GM19240 (cell line): ENCODE measurements at regions not wholly inside any gene's neighbourhood (a gene's known extent, or its start where the extent isn't known, plus 50 kb on each side); places are given as distances from the start of the nearest gene placed in this dataset.

Experiments used
- DNase-seq: peaks from one replicate; pipeline ENCODE4 v3.0.0; 2011; ENCODE audit warnings: low spot score; ENCODE audit not compliant: insufficient read length

GRCh38 chrX:149992918-149993317, 54.6 kb upstream of the EOLA2 start:
- no peak for DNase-seq

GRCh38 chrX:149993989-149994388, 55.7 kb upstream of the EOLA2 start:
- DNase-seq, result no peak

DNA sequence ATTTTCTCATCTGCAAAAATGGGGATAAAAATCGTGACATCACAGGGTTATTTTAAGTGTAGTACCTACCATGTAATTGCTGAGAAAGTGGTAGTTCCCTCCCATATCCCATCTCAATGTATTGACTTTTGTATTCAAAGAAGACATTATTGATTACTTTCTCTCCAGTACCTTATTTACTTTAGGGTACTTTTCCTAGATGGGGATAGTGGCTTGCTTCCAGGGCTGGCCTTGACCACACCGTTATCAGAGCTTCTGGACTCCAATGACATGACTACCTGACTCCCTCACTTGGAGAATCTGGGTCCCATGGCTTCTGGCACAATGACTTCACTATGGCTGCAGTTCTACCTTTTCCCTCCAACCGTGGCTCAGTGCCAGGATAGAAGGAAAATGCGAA, 58.2 kb upstream of the EOLA2 start:
- no peak for DNase-seq

GRCh38 chrX:150005027-150005426, 66.7 kb upstream of the EOLA2 start:
- no peak for DNase-seq

DNA sequence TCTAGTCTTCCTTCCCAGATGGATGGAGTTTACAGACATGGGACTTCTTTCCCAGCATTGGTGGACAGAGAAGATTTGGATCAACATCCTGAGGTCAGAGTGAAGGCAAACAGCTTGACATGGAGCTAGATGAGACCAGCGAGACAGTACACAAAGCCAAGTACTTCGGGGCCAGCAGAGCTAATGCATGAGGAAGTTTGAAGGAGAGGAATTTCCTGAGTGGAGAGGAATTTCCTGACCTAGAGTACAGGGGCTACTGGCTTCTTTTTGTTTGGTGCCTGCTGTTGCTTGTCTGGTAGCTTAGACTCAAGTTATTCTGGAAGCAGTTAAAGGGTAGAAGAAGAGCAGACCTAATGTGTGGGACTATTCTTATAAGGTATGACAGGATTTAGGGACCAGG, 69.1 kb upstream of the EOLA2 start:
- no peak for DNase-seq

- DNase-seq, result no peak
These were observed 74.5 kb upstream of the EOLA2 start for GRCh38 chrX:150012647-150013381.

- no peak for DNase-seq
These were observed 76.2 kb upstream of the EOLA2 start for GRCh38 chrX:150014525-150014924.

DNA sequence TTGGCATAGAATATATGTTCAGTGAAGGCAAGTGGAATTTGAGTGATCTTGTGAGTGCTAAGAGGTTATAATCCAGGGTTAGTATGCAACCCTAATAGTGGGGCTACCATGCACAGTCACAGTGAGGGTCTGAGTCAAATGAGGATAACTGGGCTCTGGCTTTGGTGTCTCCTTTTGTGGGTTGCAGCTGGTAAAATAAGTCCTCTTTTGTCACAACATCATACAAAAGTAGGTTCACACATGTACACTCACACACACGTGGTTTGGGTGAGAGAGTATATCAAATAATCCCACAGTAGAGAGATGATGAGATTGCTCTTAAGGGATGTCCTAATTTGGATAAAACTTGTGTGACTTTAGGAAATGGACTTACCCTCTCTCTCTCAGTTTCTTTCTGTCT, 79.6 kb upstream of the EOLA2 start:
- no peak for DNase-seq

- DNase-seq, result no peak
These were observed 80.7 kb upstream of the EOLA2 start for GRCh38 chrX:150018931-150019361.

GRCh38 chrX:150028692-150029091, 90.4 kb upstream of the EOLA2 start:
- no peak for DNase-seq

GRCh38 chrX:150032742-150033141, 94.5 kb upstream of the EOLA2 start:
- DNase-seq, result no peak

GRCh38 chrX:150034788-150035187, 96.5 kb upstream of the EOLA2 start:
- DNase-seq, result no peak

- no peak for DNase-seq
These were observed 97.2 kb upstream of the EOLA2 start for GRCh38 chrX:150035531-150035930.

DNA sequence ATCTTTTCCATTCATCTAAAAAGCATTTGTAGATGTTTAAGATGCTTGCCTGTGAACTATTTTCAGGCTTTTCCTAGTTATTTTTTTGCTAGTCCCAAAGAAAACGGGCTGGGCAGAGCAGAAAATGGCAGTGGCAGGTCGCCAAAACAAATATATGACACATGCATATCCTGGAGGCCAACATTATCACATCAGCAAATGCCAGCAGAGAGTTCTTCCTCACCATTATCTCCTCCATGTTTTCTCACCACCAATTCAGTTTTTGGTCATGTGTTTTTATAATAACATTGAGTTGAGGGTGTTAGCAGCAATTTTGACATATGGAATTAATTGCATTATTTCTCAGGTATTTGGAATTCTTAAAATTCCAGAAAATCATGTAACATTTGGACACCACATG, 97.9 kb upstream of the EOLA2 start:
- DNase-seq, result no peak

DNA sequence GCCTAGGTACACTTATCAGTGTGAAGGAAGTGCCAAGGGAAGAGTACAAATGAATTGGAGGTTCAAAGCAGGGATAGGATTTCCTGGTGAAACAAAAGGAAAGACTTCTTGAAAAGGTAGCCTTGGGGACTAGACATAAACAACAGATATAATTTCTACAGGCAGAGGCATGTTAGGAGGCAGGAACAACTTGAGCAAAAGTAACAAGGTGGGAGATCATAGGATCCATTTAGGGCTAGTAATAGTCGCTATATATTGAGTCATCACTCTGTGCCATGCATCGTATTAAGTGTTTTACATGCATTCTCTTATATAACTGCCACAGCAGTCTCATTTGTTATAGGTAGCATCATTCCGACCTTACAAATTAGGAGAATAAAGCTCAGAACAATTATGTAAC, 98.3 kb upstream of the EOLA2 start:
- no peak for DNase-seq

- DNase-seq, result no peak
These were observed 98.8 kb upstream of the EOLA2 start for GRCh38 chrX:150037041-150037440.

DNA sequence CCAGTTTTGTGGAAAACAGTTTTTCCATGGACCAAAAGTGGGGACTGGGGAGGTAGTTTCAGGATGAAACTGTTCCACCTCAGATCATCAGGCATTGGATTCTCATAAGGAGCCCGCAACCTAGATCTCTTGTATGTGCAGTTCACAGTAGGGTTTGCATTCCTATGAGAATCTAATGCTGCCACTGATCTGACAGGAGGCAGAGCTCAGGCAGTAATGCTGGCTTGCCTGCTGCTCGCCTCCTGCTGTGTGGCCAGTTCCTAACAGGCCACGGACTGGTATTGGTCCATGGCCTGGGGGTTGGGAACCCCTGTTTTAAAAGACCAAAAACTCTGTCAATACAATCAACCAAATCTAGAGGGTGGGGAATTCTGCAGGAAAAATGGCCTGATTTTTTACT, 100.0 kb upstream of the EOLA2 start:
- DNase-seq, result no peak

GRCh38 chrX:150038986-150039599, 100.8 kb upstream of the EOLA2 start:
- no peak for DNase-seq

GRCh38 chrX:150041208-150041607, 102.9 kb upstream of the EOLA2 start:
- DNase-seq, result no peak

DNA sequence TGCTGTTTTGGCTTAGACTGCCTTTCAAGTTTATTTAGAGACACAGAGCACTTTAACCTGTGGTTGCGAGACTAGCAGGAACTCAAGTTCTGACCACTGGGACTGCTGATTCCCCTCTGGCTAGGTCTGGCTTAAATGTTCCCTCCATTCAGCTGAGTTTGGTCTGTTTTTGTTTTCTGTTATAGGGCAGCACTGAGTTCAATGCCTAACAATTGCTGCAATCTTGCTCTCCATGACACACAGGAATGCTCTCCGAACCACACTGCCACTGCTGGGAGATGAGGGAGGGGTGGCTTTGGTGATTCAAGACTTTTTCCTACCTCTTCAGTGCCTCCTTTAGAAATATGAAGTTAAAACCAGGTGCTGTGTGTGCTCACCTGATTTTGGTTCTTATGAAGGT, 106.3 kb upstream of the EOLA2 start:
- DNase-seq, result no peak

- DNase-seq, result no peak
These were observed 109.5 kb upstream of the EOLA2 start for GRCh38 chrX:150047818-150048217.

DNA sequence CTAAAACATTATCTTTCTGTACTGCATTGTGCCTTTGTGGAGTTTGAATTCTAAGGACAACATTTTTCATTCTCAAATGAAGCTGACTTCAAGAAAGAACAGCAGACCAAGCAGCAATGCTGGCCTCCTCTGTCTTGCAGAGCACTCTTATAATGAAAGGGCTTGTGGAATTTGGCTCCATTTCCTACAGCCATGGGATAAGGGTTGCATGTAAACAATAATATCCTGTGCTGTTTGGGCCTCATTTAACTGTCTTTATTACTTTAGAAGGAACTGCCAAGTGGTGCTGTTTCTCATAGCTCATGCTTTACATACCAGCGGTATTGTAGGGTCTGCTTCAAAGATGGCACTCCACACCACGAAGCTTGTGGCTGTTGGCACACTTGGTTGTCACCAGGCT, 111.4 kb upstream of the EOLA2 start:
- no peak for DNase-seq

- no peak for DNase-seq
These were observed 112.1 kb upstream of the EOLA2 start for GRCh38 chrX:150050387-150050786.
